ENCODE measurements at regions not wholly inside any gene's neighbourhood (a gene's known extent, or its start where the extent isn't known, plus 50 kb on each side); places are given as distances from the start of the nearest gene placed in this dataset.
"Not testable (repeated sequence)": the region's sequence is repeated elsewhere in the genome, so short reads cannot be mapped to it uniquely, and the experiment has no call there.

DNA sequence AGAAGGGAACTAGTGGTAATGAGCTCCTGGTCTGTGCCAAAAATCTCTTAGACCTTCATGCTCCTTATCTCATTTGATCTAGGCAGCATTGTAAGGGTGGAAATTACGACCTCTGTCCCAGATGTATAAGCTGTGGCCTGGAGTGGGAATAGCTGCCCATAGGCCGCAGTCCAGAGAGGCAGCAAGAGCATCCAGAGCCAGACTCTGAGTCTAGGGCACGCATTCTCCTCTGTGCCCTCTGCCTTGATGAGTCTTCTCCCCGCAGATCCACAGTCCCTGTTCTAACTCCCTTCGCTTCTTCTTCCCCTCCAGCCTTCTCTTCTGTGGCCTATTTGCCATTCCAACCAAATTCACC lies 304.6 kb downstream of the MYCN start:
- in situ Hi-C loops (cut with MboI; ENCODE audit: low pct_unique_long_range_greater_than_20kb in 2 of 9, low sequenced_read_pairs in 9 of 9, unreplicated experiment in 9 of 9) = no loop called here
- ATAC-seq (replicated peaks in 6 of 8) = no peak
- Histone ChIP-seq H3K4me1 (replicated peaks in 1 of 2) (no peaks in the 10 kb centered on the region), H3K4me3 (no peak overlapping the region), H3K27ac (no peak overlapping the region)
- WGBS, 10 experiments = 0 to 93% (median 51%) methylated on average over 1 to 4 of the region's 5 CpGs; no CpG with 5 or more reads in 4 of the 10 experiments

GRCh38 chr2:16244153-16244965 lies 304.0 kb downstream of the MYCN start:
- no peaks in the 10 kb centered on the region for H3K4me1 ChIP-seq (replicated peaks in 1 of 2)
- no peak overlapping the region for H3K27ac ChIP-seq
- in situ Hi-C loops (cut with MboI; ENCODE audit: low pct_unique_long_range_greater_than_20kb in 2 of 9, low sequenced_read_pairs in 9 of 9, unreplicated experiment in 9 of 9) = no loop called here
- WGBS, 10 experiments = 60 to 90% (median 86%) methylated on average over 1 to 4 of the region's 6 CpGs; no CpG with 5 or more reads in 5 of the 10 experiments
- H3K4me3 ChIP-seq = no peak overlapping the region
- no peak for ATAC-seq (replicated peaks in 6 of 8)

DNA sequence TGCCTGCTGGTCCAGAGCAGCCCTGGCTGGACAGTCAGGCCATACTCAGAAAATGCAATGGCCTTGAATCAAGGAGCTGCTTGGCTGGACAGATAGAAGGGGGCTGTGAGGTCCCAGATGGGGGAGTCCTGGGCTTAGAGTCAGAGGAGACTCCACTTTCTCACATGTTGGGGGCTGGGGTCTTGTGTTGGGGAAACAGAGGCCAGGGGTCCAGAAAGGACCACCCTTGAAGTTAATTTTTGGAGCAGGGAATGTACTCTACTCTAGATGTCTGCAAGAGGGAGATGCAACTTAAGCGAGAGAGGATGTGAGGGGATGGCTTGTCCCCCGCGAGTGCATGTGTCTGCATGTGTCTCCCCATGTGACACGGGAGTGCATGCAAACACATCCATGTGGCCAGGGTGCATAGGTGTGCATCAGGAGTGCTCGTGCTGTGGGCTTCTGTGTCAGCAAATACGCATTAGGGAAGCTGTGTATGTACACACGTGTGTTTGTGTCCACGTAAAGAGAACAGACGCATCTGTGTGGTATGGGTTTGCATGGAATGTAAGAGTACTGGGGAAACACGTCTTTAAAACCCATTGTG lies 303.2 kb downstream of the MYCN start:
- WGBS, 10 experiments = 23 to 100% (median 80%) methylated on average over 1 to 7 of the region's 10 CpGs; no CpG with 5 or more reads in 5 of the 10 experiments
- H3K4me3 ChIP-seq = no peak overlapping the region
- in situ Hi-C loops (cut with MboI; ENCODE audit: low pct_unique_long_range_greater_than_20kb in 2 of 9, low sequenced_read_pairs in 9 of 9, unreplicated experiment in 9 of 9) = no loop called here
- ATAC-seq (replicated peaks in 6 of 8) = no peak
- no peak overlapping the region for H3K27ac ChIP-seq
- H3K4me1 ChIP-seq (replicated peaks in 1 of 2) = no peaks in the 10 kb centered on the region

- H3K27ac ChIP-seq = no peak overlapping the region
- H3K4me1 ChIP-seq (replicated peaks in 1 of 2) = no peaks in the 10 kb centered on the region
- no peak for ATAC-seq (replicated peaks in 6 of 8)
- no peak overlapping the region for H3K4me3 ChIP-seq
- in situ Hi-C loops (cut with MboI; ENCODE audit: low pct_unique_long_range_greater_than_20kb in 2 of 9, low sequenced_read_pairs in 9 of 9, unreplicated experiment in 9 of 9) = no loop called here
Observed at GRCh38 chr2:16242906-16243305, 302.6 kb downstream of the MYCN start.

DNA sequence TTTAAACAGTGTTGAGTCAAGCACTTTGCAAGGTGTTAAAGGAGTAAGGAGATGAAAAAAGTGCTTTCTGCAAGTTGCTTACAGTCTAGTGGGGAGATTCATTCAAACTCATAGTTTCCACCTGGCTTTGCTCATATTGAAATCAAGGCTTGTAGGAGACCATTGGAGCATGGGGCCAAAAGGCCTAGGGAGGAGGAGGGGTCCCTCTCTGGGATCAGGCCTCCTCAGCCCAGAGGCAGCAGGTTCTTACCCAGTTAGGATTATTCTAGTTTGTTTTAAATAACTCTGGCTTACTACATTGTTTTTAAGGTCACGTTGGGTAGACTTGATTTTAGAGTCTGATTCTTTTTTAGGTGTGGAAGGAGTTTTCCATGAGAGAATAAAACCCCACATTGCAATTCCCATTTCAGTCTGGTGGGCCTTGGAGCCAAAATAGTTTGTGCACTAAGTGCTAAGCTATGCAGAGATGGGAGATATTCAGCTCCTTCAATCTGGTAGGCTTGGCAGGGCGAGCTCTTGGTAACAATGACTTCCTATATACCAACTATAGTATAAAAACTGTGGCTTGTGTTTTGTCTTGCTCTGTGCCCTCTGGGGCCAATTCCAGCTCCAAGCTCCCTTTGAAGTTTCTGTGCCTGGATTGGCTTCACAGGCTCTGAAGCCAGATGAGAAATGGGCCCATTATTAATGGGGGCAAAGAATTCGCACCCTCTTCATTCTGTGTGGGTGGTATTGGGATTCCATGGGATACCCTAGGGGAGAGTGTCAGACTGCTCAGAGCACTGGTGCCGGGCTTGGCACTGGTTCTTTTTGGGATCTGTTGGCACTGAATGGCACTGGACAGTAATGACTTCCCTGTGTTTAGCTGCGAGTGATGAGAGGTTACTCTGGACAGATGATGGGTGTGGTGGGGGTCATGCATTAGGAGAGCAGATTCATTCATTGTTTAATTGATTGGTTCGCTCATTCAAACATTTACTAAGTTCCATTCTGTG lies 301.1 kb downstream of the MYCN start:
- Histone ChIP-seq H3K27ac (no peak overlapping the region), H3K4me1 (replicated peaks in 1 of 2) (no peaks in the 10 kb centered on the region), H3K4me3 (no peak overlapping the region)
- ATAC-seq (replicated peaks in 6 of 8) = no peak
- WGBS, 10 experiments = 7 to 100% (median 83%) methylated on average over 1 to 5 of the region's 6 CpGs; no CpG with 5 or more reads in 1 of the 10 experiments
- in situ Hi-C loops (cut with MboI; ENCODE audit: low pct_unique_long_range_greater_than_20kb in 2 of 9, low sequenced_read_pairs in 9 of 9, unreplicated experiment in 9 of 9) = no loop called here

- H3K27ac ChIP-seq = no peak overlapping the region
- in situ Hi-C loops (cut with MboI; ENCODE audit: low pct_unique_long_range_greater_than_20kb in 2 of 9, low sequenced_read_pairs in 9 of 9, unreplicated experiment in 9 of 9) = no loop called here
- no peak overlapping the region for H3K4me3 ChIP-seq
- H3K4me1 ChIP-seq (replicated peaks in 1 of 2) = no peaks in the 10 kb centered on the region
- WGBS, 10 experiments = 0 to 100% (median 80%) methylated on average over 1 to 3 of the region's 3 CpGs; no CpG with 5 or more reads in 3 of the 10 experiments
- no peak for ATAC-seq (replicated peaks in 6 of 8)
Observed at GRCh38 chr2:16240402-16240801, 300.1 kb downstream of the MYCN start.

DNA sequence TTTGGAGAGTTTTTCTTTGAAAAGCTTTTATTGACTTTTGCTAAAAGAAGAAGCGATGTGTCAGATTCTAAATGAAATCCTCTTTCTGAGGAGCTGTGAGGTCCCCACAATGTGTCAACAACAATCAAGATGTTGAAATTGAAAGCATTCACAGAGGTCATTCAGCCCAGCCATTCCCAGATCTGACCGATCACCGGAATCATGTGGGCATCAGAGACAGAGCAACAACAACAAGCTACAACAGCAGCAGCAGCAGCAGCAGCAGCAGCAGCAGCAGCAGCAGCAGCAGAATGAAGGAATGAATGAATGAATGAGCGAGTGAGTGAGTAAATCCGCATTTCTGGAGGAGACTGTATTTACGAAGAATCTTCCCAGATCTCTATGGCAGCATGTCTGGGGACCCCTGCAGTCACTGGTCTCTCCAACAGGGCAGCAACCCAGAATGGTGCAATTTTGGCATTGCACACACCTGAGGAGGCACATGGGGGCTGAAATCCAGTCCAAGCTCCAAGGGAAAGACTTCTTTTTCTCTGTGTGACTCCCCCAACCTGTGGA lies 299.0 kb downstream of the MYCN start:
- WGBS, 10 experiments = 0 to 81% (median 38%) methylated on average over 2 to 6 of the region's 6 CpGs; no CpG with 5 or more reads in 3 of the 10 experiments
- no peak for ATAC-seq (replicated peaks in 6 of 8)
- H3K27ac ChIP-seq = no peak overlapping the region
- in situ Hi-C loops (cut with MboI; ENCODE audit: low pct_unique_long_range_greater_than_20kb in 2 of 9, low sequenced_read_pairs in 9 of 9, unreplicated experiment in 9 of 9) = no loop called here
- H3K4me1 ChIP-seq (replicated peaks in 1 of 2) = peaks cover 0 to 3% of the 10 kb centered on the region in 2 donors
- H3K4me3 ChIP-seq = no peak overlapping the region

DNA sequence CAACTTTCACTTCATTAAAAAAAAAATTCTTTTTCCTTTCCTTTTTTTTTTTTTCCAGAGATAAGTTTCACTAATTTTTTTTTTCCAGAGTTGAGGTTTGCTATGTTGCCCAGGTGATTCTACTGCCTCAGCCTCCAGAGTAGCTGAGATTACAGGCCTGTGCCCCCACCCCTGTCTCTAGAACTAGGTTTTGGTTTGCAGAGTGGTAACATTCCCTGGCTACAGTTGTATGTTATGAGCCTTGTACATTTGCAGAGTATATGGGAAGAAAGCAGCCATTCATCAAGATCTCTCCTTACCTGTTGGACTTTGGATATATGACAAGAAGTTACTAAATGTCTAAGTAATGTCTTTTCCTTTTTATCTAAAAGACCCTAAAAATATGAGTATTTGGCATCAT lies 298.4 kb downstream of the MYCN start:
- Histone ChIP-seq H3K4me1 (replicated peaks in 1 of 2) (peaks cover 0 to 3% of the 10 kb centered on the region in 2 donors), H3K4me3 (no peak overlapping the region), H3K27ac (no peak overlapping the region)
- ATAC-seq (replicated peaks in 6 of 8) = no peak
- in situ Hi-C loops (cut with MboI; ENCODE audit: low pct_unique_long_range_greater_than_20kb in 2 of 9, low sequenced_read_pairs in 9 of 9, unreplicated experiment in 9 of 9) = no loop called here

DNA sequence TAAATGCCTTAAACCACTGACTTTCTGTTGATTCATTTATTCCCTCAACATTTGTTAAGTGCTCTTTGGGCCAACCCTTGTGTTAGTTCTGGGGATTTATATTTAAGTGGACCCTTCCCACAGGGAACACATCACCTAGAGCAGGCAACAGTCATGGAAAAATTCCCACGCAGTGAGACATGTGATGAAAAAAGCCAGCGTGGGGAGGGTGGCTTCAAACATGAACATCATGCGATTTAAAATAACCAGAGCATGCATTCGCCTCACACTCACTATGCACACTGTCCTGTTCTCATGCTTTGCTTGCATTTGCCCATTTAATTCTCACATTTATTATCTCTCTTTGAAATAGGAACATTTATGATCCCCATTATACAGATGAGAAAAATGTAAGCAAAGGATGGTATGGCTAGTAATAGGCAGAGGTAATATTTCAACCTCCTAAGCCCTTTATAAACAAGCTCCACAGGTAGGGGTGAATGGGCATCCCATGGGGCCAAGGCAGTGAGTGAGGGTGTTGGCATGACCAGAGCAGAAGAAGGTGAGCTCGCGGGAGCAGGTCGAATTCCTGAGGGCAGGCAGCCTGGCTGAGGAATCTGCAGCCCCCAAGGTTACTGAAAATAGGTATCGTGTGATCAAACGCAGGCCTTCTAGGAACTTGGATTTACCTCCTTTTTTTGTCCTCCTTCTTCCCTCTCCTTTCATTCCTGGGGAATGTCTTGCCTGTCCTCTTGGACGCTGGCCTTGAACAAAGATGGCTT lies 297.8 kb downstream of the MYCN start:
- no peak overlapping the region for H3K4me3 ChIP-seq
- in situ Hi-C loops (cut with MboI; ENCODE audit: low pct_unique_long_range_greater_than_20kb in 2 of 9, low sequenced_read_pairs in 9 of 9, unreplicated experiment in 9 of 9) = no loop called here
- WGBS, 10 experiments = 0 to 100% (median 83%) methylated on average over 1 to 10 of the region's 10 CpGs; no CpG with 5 or more reads in 1 of the 10 experiments

GRCh38 chr2:16235747-16236146 lies 295.4 kb downstream of the MYCN start:
- Histone ChIP-seq H3K4me1 (replicated peaks in 1 of 2) (peaks cover 0 to 3% of the 10 kb centered on the region in 2 donors), H3K27ac (no peak overlapping the region), H3K4me3 (no peak overlapping the region)
- in situ Hi-C loops (cut with MboI; ENCODE audit: low pct_unique_long_range_greater_than_20kb in 2 of 9, low sequenced_read_pairs in 9 of 9, unreplicated experiment in 9 of 9) = no loop called here
- no peak for ATAC-seq (replicated peaks in 6 of 8)
- 0 to 83% (median 40%) methylated on average over 1 of the region's 1 CpG; no CpG with 5 or more reads in 4 of the 10 experiments for WGBS, 10 experiments

More for the DNA sequence above, 297.8 kb downstream of the MYCN start:
- Histone ChIP-seq H3K4me1 (replicated peaks in 1 of 2) (peaks cover 0 to 3% of the 10 kb centered on the region in 2 donors), H3K27ac (no peak overlapping the region)
- no peak for ATAC-seq (replicated peaks in 6 of 8)

DNA sequence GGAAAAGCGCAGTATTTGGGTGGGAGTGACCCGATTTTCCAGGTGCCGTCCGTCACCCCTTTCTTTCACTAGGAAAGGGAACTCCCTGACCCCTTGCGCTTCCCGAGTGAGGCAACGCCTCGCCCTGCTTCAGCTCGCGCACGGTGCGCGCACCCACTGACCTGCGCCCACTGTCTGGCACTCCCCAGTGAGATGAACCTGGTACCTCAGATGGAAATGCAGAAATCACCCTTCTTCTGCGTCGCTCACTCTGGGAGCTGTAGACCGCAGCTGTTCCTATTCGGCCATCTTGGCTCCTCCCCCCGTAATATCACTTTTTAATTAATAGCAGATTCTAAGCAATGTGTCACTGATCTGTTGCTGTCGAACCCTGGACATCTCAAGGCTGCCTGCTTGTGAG lies 294.9 kb downstream of the MYCN start:
- in situ Hi-C loops (cut with MboI; ENCODE audit: low pct_unique_long_range_greater_than_20kb in 2 of 9, low sequenced_read_pairs in 9 of 9, unreplicated experiment in 9 of 9); H3K4me1 ChIP-seq (replicated peaks in 1 of 2); H3K4me3 ChIP-seq; ATAC-seq (replicated peaks in 6 of 8); H3K27ac ChIP-seq: not testable (repeated sequence)
- 61 to 100% (median 70%) methylated on average over 1 to 13 of the region's 20 CpGs; no CpG with 5 or more reads in 6 of the 10 experiments for WGBS, 10 experiments

- ATAC-seq (replicated peaks in 6 of 8) = no peak
- Histone ChIP-seq H3K4me3 (no peak overlapping the region), H3K4me1 (replicated peaks in 1 of 2) (peaks cover 8 to 9% of the 10 kb centered on the region in 2 donors), H3K27ac (no peak overlapping the region)
- whole genome bisulfite sequencing, 10 experiments = 5 to 93% (median 84%) methylated on average over 3 to 6 of the region's 6 CpGs; no CpG with 5 or more reads in 2 of the 10 experiments
- in situ Hi-C loops (cut with MboI; ENCODE audit: low pct_unique_long_range_greater_than_20kb in 2 of 9, low sequenced_read_pairs in 9 of 9, unreplicated experiment in 9 of 9) = no loop called here
Observed at GRCh38 chr2:16228951-16229350, 288.6 kb downstream of the MYCN start.

All from motor neuron (in vitro differentiated cells).